Gastroesophageal sphincter (tissue), 4 donors: ENCODE measurements at regions not wholly inside any gene's neighbourhood (a gene's known extent, or its start where the extent isn't known, plus 50 kb on each side); places are given as distances from the start of the nearest gene placed in this dataset.
"Not testable (repeated sequence)": the region's sequence is repeated elsewhere in the genome, so short reads cannot be mapped to it uniquely, and the experiment has no call there.

ENCODE experiments used
- ATAC-seq: fragments of 150-250 bp; one replicate; pipeline ENCODE4 v1.9.1; 2016; ENCODE audit warnings: mild to moderate bottlenecking, moderate library complexity
- H3K27ac ChIP-seq, 4 donors: fragments of 200-600 bp; sonication (generic) in 3 of 4; 1 replicate in 3 of 4; 2 replicates in 1 of 4; pipeline ENCODE4 v1.5.1; 2016 to 2019
- H3K27me3 ChIP-seq: fragments of 200-600 bp; sonication (generic); one replicate; pipeline ENCODE4 v1.5.1; 2019
- H3K36me3 ChIP-seq, 2 donors: fragments of 200-600 bp; sonication (generic); one replicate each; pipeline ENCODE4 v1.5.1; 2019; ENCODE audit warnings: control low read depth in 1 of 2
- H3K4me1 ChIP-seq, 3 donors: fragments of 200-600 bp; sonication (generic); 1 replicate in 2 of 3; 2 replicates in 1 of 3; pipeline ENCODE4 v1.5.1; 2016 to 2019; ENCODE audit warnings: control low read depth in 2 of 3
- H3K4me3 ChIP-seq, 2 donors: fragments of 200-600 bp; sonication (generic); one replicate each; pipeline ENCODE4 v1.5.1; 2019; ENCODE audit warnings: mild to moderate bottlenecking in 1 of 2, moderate library complexity in 1 of 2
- H3K9me3 ChIP-seq, 3 donors: fragments of 200-600 bp; sonication (generic); one replicate each; pipeline ENCODE4 v1.5.1; 2017 to 2019; ENCODE audit warnings: control low read depth in 2 of 3
- EP300 ChIP-seq: sonication (generic); formaldehyde crosslinking; IDR thresholded peaks from one replicate; pipeline ENCODE4 v1.6.1; 2017; ENCODE audit warnings: antibody characterized with exemption, mild to moderate bottlenecking
- POLR2A ChIP-seq, 2 donors: fragments of 450-650 bp; IDR thresholded peaks; one replicate each; pipeline ENCODE4 v1.6.1; 2017; ENCODE audit warnings: antibody characterized with exemption in 2 of 2, mild to moderate bottlenecking in 2 of 2, moderate library complexity in 1 of 2
- POLR2AphosphoS5 ChIP-seq: sonication (generic); formaldehyde crosslinking; IDR thresholded peaks from one replicate; pipeline ENCODE4 v1.6.1; 2017; ENCODE audit warnings: antibody characterized with exemption
- WGBS, 2 donors: methylation state at CpG; one replicate each; pipeline ENCODE4 v1.1.5; 2018; ENCODE audit warnings: low coverage in 1 of 2; 5-methylcytosine and 5-hydroxymethylcytosine counted together
- TF ChIP-seq, protein P1 (sequence below), 4 experiments: fragments of 200-600 bp in 2 of 4; fragments of 450-650 bp in 2 of 4; sonication (generic) in 1 of 4; IDR thresholded peaks; one replicate each; pipeline ENCODE4 v1.5.1; 2017 to 2019; ENCODE audit warnings: antibody characterized with exemption in 4 of 4, mild to moderate bottlenecking in 2 of 4, moderate library complexity in 2 of 4

- WGBS, 2 donors, result 75 to 76% methylated on average over 3 of the region's 3 CpGs
- H3K36me3 ChIP-seq, H3K4me3 ChIP-seq, H3K4me1 ChIP-seq, H3K27ac ChIP-seq, ATAC-seq, H3K9me3 ChIP-seq, H3K27me3 ChIP-seq: not testable (repeated sequence)
Measured at GRCh38 chr14:106475214-106475613, 948.8 kb downstream of the TMEM121 start.

GRCh38 chr14:106477600-106477999, 951.2 kb downstream of the TMEM121 start:
- not testable (repeated sequence) for H3K9me3 ChIP-seq, ATAC-seq, H3K36me3 ChIP-seq, H3K4me1 ChIP-seq, H3K27ac ChIP-seq, H3K4me3 ChIP-seq, H3K27me3 ChIP-seq
- no CpG with 5 or more reads among the region's 4 CpGs for WGBS, 2 donors

GRCh38 chr14:106480287-106480686, 953.9 kb downstream of the TMEM121 start:
- not testable (repeated sequence) for H3K4me1 ChIP-seq, H3K27me3 ChIP-seq, H3K36me3 ChIP-seq, H3K9me3 ChIP-seq, H3K27ac ChIP-seq, H3K4me3 ChIP-seq, ATAC-seq
- no CpG with 5 or more reads among the region's 34 CpGs for WGBS, 2 donors

DNA sequence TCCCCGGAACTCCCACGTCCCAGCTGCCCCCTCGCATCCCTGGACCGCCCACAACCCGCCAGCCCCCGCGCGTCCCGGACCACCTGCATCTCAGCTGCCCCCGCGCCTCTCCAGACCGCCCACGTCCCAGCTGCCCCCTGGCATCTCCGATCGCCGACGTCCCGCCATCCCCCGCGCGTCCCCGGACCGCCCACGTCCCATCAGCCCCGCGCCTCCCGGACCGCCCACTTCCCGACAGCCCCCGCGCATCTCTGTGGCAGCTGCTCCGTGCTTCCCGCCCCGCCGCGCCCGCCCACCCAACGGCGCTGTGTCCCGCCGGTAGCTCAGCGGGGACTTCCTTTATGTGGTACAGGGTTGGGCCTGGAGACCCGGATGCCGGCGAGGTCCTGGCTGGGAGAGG, 955.8 kb downstream of the TMEM121 start:
- no CpG with 5 or more reads among the region's 45 CpGs for WGBS, 2 donors
- not testable (repeated sequence) for H3K36me3 ChIP-seq, H3K27me3 ChIP-seq, H3K4me3 ChIP-seq, ATAC-seq, H3K4me1 ChIP-seq, H3K27ac ChIP-seq, H3K9me3 ChIP-seq

DNA sequence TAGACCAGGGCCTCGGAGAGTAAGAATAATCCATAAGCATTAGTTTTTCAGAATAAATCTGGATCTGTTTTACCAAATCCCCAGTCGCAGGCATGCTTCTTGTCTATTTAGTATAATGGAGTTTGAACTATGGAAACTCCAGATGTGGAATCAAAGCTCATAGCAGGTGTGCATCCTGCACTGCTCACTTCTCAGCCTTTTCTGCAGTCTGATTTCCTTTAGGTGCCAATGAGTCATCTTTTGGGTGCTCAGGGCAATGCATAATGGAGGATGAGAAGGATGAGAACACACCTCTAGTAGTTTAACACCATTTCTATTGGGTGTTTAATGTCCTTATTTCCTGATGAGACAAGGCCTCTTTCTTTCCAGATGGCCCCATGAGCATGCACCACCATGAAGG, 961.2 kb downstream of the TMEM121 start:
- TF ChIP-seq, protein P1, sequence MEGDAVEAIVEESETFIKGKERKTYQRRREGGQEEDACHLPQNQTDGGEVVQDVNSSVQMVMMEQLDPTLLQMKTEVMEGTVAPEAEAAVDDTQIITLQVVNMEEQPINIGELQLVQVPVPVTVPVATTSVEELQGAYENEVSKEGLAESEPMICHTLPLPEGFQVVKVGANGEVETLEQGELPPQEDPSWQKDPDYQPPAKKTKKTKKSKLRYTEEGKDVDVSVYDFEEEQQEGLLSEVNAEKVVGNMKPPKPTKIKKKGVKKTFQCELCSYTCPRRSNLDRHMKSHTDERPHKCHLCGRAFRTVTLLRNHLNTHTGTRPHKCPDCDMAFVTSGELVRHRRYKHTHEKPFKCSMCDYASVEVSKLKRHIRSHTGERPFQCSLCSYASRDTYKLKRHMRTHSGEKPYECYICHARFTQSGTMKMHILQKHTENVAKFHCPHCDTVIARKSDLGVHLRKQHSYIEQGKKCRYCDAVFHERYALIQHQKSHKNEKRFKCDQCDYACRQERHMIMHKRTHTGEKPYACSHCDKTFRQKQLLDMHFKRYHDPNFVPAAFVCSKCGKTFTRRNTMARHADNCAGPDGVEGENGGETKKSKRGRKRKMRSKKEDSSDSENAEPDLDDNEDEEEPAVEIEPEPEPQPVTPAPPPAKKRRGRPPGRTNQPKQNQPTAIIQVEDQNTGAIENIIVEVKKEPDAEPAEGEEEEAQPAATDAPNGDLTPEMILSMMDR (IDR thresholded peaks at IDR 0.05), result no peak
- TF ChIP-seq EP300 (no peak), POLR2AphosphoS5 (no peak), POLR2A (IDR thresholded peaks at IDR 0.05) (no peak)
- ATAC-seq, result no peak
- H3K27ac ChIP-seq, result no peak overlapping the region
- no peak overlapping the region for H3K4me3 ChIP-seq
- H3K36me3 ChIP-seq, result no peaks in the 10 kb centered on the region
- H3K9me3 ChIP-seq, result no peaks in the 10 kb centered on the region
- peaks cover 8% of the 10 kb centered on the region for H3K27me3 ChIP-seq
- H3K4me1 ChIP-seq, result no peaks in the 10 kb centered on the region
- WGBS, 2 donors, result 51 to 54% methylated on average over 2 of the region's 2 CpGs

- no peaks in the 10 kb centered on the region for H3K4me1 ChIP-seq
- H3K9me3 ChIP-seq, result no peaks in the 10 kb centered on the region
- no peak for ATAC-seq
- TF ChIP-seq, protein P1 (IDR thresholded peaks at IDR 0.05), result no peak
- no peak for TF ChIP-seq POLR2AphosphoS5
- no peak for TF ChIP-seq EP300
- TF ChIP-seq POLR2A (IDR thresholded peaks at IDR 0.05), result no peak
- no peak overlapping the region for H3K27ac ChIP-seq
- H3K4me3 ChIP-seq, result no peak overlapping the region
- H3K27me3 ChIP-seq, result peaks cover 8% of the 10 kb centered on the region
- 50% methylated on average over 1 of the region's 1 CpG; no CpG with 5 or more reads in 1 of the 2 donors for WGBS, 2 donors
- H3K36me3 ChIP-seq, result no peaks in the 10 kb centered on the region
Measured at GRCh38 chr14:106488291-106488690, 961.9 kb downstream of the TMEM121 start.

- TF ChIP-seq EP300 (no peak), POLR2A (IDR thresholded peaks at IDR 0.05) (no peak), POLR2AphosphoS5 (no peak)
- TF ChIP-seq, protein P1 (IDR thresholded peaks at IDR 0.05), result no peak
- no peak overlapping the region for H3K4me3 ChIP-seq
- H3K9me3 ChIP-seq, result no peaks in the 10 kb centered on the region
- H3K27me3 ChIP-seq, result peaks cover 8% of the 10 kb centered on the region
- no peaks in the 10 kb centered on the region for H3K36me3 ChIP-seq
- no peaks in the 10 kb centered on the region for H3K4me1 ChIP-seq
- ATAC-seq, result no peak
- no peak overlapping the region for H3K27ac ChIP-seq
- WGBS, 2 donors, result 37 to 52% methylated on average over 3 to 7 of the region's 8 CpGs
Measured at GRCh38 chr14:106489112-106489881, 962.9 kb downstream of the TMEM121 start.
